H9 (cell line): ENCODE measurements at regions not wholly inside any gene's neighbourhood (a gene's known extent, or its start where the extent isn't known, plus 50 kb on each side); places are given as distances from the start of the nearest gene placed in this dataset.
A peak's percentile ranks its signal among the peaks of the same experiment; 100 is the strongest.

Experiments used
- DNase-seq: peaks from one replicate; pipeline ENCODE4 v3.0.0-alpha.2; 2017
- H2AFZ ChIP-seq: one replicate; pipeline ENCODE4 v1.6.1; 2013; ENCODE audit warnings: mild to moderate bottlenecking, low read length, control low read depth, moderate library complexity
- H2AK5ac ChIP-seq: 2 replicates; pipeline ENCODE4 v1.6.1; 2013; ENCODE audit warnings: low read length, control low read depth, mixed read lengths; ENCODE audit not compliant: insufficient read length
- H2BK120ac ChIP-seq: one replicate; pipeline ENCODE4 v1.6.1; 2013; ENCODE audit warnings: low read depth, mild to moderate bottlenecking, low read length, control low read depth, inconsistent platforms; ENCODE audit not compliant: poor library complexity, severe bottlenecking
- H2BK12ac ChIP-seq: 2 replicates; pipeline ENCODE4 v1.6.1; 2013; ENCODE audit warnings: low read length, control low read depth, mixed read lengths, low read depth; ENCODE audit not compliant: insufficient read length
- H2BK15ac ChIP-seq: 2 replicates; pipeline ENCODE4 v1.6.1; 2013; ENCODE audit warnings: low read depth, low read length, control low read depth
- H2BK20ac ChIP-seq: one replicate; pipeline ENCODE4 v1.6.1; 2013; ENCODE audit warnings: low read depth, mild to moderate bottlenecking, low read length, control low read depth, inconsistent platforms; ENCODE audit not compliant: poor library complexity, severe bottlenecking
- H2BK5ac ChIP-seq: 2 replicates; pipeline ENCODE4 v1.6.1; 2013; ENCODE audit warnings: low read length, control low read depth, mixed read lengths; ENCODE audit not compliant: insufficient read length
- H3K14ac ChIP-seq: 2 replicates; pipeline ENCODE4 v1.6.1; 2013; ENCODE audit warnings: low read length, control low read depth; ENCODE audit not compliant: insufficient read depth
- H3K18ac ChIP-seq: 2 replicates; pipeline ENCODE4 v1.6.1; 2013; ENCODE audit warnings: low read depth, mild to moderate bottlenecking, mixed read lengths, low read length, control low read depth; ENCODE audit not compliant: insufficient read length
- H3K23ac ChIP-seq: 2 replicates; pipeline ENCODE4 v1.6.1; 2013; ENCODE audit warnings: low read length, control low read depth, mixed read lengths, low read depth; ENCODE audit not compliant: insufficient read length
- H3K23me2 ChIP-seq: 2 replicates; pipeline ENCODE4 v1.6.1; 2013; ENCODE audit warnings: low read depth, mild to moderate bottlenecking, mixed read lengths, low read length, control low read depth; ENCODE audit not compliant: insufficient read length, poor library complexity, severe bottlenecking
- H3K27ac ChIP-seq: 2 replicates; pipeline ENCODE4 v1.5.1; 2013; ENCODE audit warnings: low read length, control low read depth, mixed read lengths, low read depth; ENCODE audit not compliant: insufficient read length
- H3K27me3 ChIP-seq: 2 replicates; pipeline ENCODE4 v1.6.1; 2013; ENCODE audit warnings: low read length, control low read depth, inconsistent platforms; ENCODE audit not compliant: insufficient read depth
- H3K4ac ChIP-seq: 2 replicates; pipeline ENCODE4 v1.6.1; 2013; ENCODE audit warnings: low read depth, mild to moderate bottlenecking, control low read depth, inconsistent platforms, low read length, moderate library complexity
- H3K4me1 ChIP-seq: 2 replicates; pipeline ENCODE4 v1.6.1; 2013; ENCODE audit warnings: low read length, control low read depth, inconsistent platforms; ENCODE audit not compliant: insufficient read depth
- H3K4me2 ChIP-seq: 2 replicates; pipeline ENCODE4 v1.6.1; 2013; ENCODE audit warnings: low read length, control low read depth, mixed read lengths; ENCODE audit not compliant: insufficient read length, insufficient read depth
- H3K56ac ChIP-seq: 2 replicates; pipeline ENCODE4 v1.6.1; 2013; ENCODE audit warnings: low read depth, mild to moderate bottlenecking, mixed read lengths, low read length, control low read depth; ENCODE audit not compliant: insufficient read length
- H3K79me1 ChIP-seq: 2 replicates; pipeline ENCODE4 v1.6.1; 2013; ENCODE audit warnings: low read depth, mild to moderate bottlenecking, moderate library complexity, low read length, control low read depth, inconsistent platforms; ENCODE audit not compliant: insufficient read depth, poor library complexity, severe bottlenecking
- H3K79me2 ChIP-seq: 2 replicates; pipeline ENCODE4 v1.6.1; 2013; ENCODE audit warnings: low read length, control low read depth, inconsistent platforms; ENCODE audit not compliant: insufficient read depth
- H3K9ac ChIP-seq: 2 replicates; pipeline ENCODE4 v1.6.1; 2013; ENCODE audit warnings: low read length, control low read depth, mixed read lengths; ENCODE audit not compliant: insufficient read length; ENCODE audit errors: extremely low read depth
- H3K9me3 ChIP-seq: one replicate; pipeline ENCODE4 v1.6.1; 2013; ENCODE audit warnings: low read depth, low read length, inconsistent platforms; ENCODE audit not compliant: control insufficient read depth
- H3T11ph ChIP-seq: one replicate; pipeline ENCODE4 v1.6.1; 2013; ENCODE audit warnings: mild to moderate bottlenecking, low read length, control low read depth, inconsistent platforms
- H4K20me1 ChIP-seq: one replicate; pipeline ENCODE4 v1.6.1; 2013; ENCODE audit not compliant: control insufficient read depth, insufficient read length, insufficient read depth
- H4K5ac ChIP-seq: 2 replicates; pipeline ENCODE4 v1.6.1; 2013; ENCODE audit warnings: low read depth, mild to moderate bottlenecking, mixed read lengths, low read length, control low read depth; ENCODE audit not compliant: insufficient read length
- H4K8ac ChIP-seq: replicated peaks from 2 replicates; pipeline ENCODE4 v1.6.1; 2013; ENCODE audit warnings: low read length, control low read depth, mixed read lengths, low read depth; ENCODE audit not compliant: insufficient read length
- H4K91ac ChIP-seq: 2 replicates; pipeline ENCODE4 v1.6.1; 2013; ENCODE audit warnings: low read depth, mild to moderate bottlenecking, moderate library complexity, mixed read lengths, low read length, control low read depth; ENCODE audit not compliant: insufficient read length
- H3K27ac Mint-ChIP-seq, 3 experiments: 2 replicates in 2 of 3; 3 replicates in 1 of 3; pipeline ENCODE4 v1.8.0; 2020 to 2021; ENCODE audit warnings: mixed read lengths in 3 of 3, mild to moderate bottlenecking in 1 of 3, moderate library complexity in 1 of 3
- H3K27me3 Mint-ChIP-seq: 2 replicates; pipeline ENCODE4 v1.8.0; 2021; ENCODE audit warnings: low read depth, mild to moderate bottlenecking, moderate library complexity, mixed read lengths
- H3K36me3 Mint-ChIP-seq, 3 experiments: 2 replicates in 2 of 3; 3 replicates in 1 of 3; pipeline ENCODE4 v1.8.0; 2020 to 2021; ENCODE audit warnings: low read depth in 3 of 3, mixed read lengths in 3 of 3; ENCODE audit not compliant: insufficient read depth in 1 of 3
- H3K4me1 Mint-ChIP-seq, 2 experiments: 2 replicates each; pipeline ENCODE4 v1.8.0; 2020; ENCODE audit warnings: mixed read lengths in 2 of 2
- H3K4me3 Mint-ChIP-seq, 2 experiments: 2 replicates in 1 of 2; 3 replicates in 1 of 2; pipeline ENCODE4 v1.8.0; 2020 to 2021; ENCODE audit warnings: mild to moderate bottlenecking in 2 of 2, mixed read lengths in 2 of 2, moderate library complexity in 1 of 2
- H3K9me3 Mint-ChIP-seq, 2 experiments: 2 replicates in 1 of 2; 3 replicates in 1 of 2; pipeline ENCODE4 v1.8.0; 2020; ENCODE audit warnings: mild to moderate bottlenecking in 2 of 2, mixed read lengths in 2 of 2, moderate library complexity in 1 of 2
- WGBS: extraction: QIAGEN DNeasy Blood & Tissue Kit; methylation state at CpG from one replicate; pipeline ENCODE4 v1.1.7; 2013; ENCODE audit warnings: missing lambda C conversion rate, low lambda C conversion rate, mixed read lengths; ENCODE audit not compliant: insufficient read length; ENCODE audit errors: extremely low coverage; 5-methylcytosine and 5-hydroxymethylcytosine counted together
- TF ChIP-seq, protein P1 (sequence below): fragments of 200-600 bp; sonication (generic); conservative IDR thresholded peaks from 3 replicates; pipeline ENCODE4 v1.8.0; 2021; ENCODE audit warnings: antibody characterized with exemption, mild to moderate bottlenecking

DNA sequence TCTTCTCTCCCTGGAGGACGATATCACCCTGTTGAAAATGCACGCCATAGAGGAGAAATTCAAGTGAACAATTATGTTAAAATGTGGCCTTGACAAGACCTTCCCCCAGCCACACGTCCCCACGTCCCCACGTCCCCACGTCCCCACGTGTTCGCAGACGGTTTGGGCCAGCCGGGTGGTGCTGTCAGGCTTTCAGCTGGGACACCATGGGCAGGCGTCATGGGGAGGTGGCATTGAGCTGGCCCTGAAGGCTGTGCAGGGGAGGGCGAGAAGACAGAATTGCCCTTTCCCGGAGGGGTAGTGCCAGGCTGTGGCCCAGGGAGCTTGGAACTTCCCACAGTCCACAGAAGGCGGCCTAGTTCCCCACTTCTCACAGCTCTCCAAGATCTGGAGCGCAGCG lies 240.7 kb upstream of the RAB6C start:
- TF ChIP-seq, protein P1, sequence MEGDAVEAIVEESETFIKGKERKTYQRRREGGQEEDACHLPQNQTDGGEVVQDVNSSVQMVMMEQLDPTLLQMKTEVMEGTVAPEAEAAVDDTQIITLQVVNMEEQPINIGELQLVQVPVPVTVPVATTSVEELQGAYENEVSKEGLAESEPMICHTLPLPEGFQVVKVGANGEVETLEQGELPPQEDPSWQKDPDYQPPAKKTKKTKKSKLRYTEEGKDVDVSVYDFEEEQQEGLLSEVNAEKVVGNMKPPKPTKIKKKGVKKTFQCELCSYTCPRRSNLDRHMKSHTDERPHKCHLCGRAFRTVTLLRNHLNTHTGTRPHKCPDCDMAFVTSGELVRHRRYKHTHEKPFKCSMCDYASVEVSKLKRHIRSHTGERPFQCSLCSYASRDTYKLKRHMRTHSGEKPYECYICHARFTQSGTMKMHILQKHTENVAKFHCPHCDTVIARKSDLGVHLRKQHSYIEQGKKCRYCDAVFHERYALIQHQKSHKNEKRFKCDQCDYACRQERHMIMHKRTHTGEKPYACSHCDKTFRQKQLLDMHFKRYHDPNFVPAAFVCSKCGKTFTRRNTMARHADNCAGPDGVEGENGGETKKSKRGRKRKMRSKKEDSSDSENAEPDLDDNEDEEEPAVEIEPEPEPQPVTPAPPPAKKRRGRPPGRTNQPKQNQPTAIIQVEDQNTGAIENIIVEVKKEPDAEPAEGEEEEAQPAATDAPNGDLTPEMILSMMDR: no peak
- Histone ChIP-seq H2BK15ac (no peak overlapping the region), H3K27me3 (no peaks in the 10 kb centered on the region), H3K14ac (no peak overlapping the region), H2BK20ac (no peak overlapping the region), H3K4ac (no peak overlapping the region), H3T11ph (no peak overlapping the region), H4K5ac (no peak overlapping the region), H4K8ac (no peak overlapping the region), H2BK120ac (no peak overlapping the region), H2AK5ac (no peak overlapping the region), H2AFZ (no peak overlapping the region), H3K18ac (no peak overlapping the region), H3K56ac (no peak overlapping the region), H4K91ac (no peak overlapping the region), H3K9me3 (no peaks in the 10 kb centered on the region), H3K4me2 (no peak overlapping the region), H3K27ac (no peak overlapping the region), H2BK12ac (no peak overlapping the region), H4K20me1 (no peaks in the 10 kb centered on the region), H3K4me1 (no peaks in the 10 kb centered on the region), H3K9ac (no peak overlapping the region), H3K79me1 (no peaks in the 10 kb centered on the region), H3K23me2 (no peaks in the 10 kb centered on the region), H2BK5ac (no peak overlapping the region), H3K79me2 (no peaks in the 10 kb centered on the region), H3K23ac (no peak overlapping the region)
- Mint-ChIP-seq H3K4me1 (peaks cover 8 to 9% of the 10 kb centered on the region in 2 experiments; a peak in 3 of 4 replicates), H3K9me3 (peaks cover 0 to 3% of the 10 kb centered on the region in 2 experiments; a peak in 1 of 5 replicates), H3K36me3 (no peaks in the 10 kb centered on the region), H3K27ac (0 out of 7 replicates have a peak overlapping the region, but pooled peaks of 1 of the 3 experiments have one; percentile 73), H3K27me3 (peaks cover 3% of the 10 kb centered on the region; the same call in 1 of the 2 replicates), H3K4me3 (no peak overlapping the region)
- WGBS: no CpG with 5 or more reads among the region's 16 CpGs
- DNase-seq: no peak
